GM21576 (cell line): ENCODE measurements at regions not wholly inside any gene's neighbourhood (a gene's known extent, or its start where the extent isn't known, plus 50 kb on each side); places are given as distances from the start of the nearest gene placed in this dataset.

Experiments
- ATAC-seq: cut with Tn5 transposase; IDR thresholded peaks from one replicate; pipeline ENCODE4 v1.9.1; 2021; ENCODE audit warnings: mild to moderate bottlenecking, moderate library complexity; ENCODE audit not compliant: unreplicated experiment

- no peak for ATAC-seq
Observed at GRCh38 chr10:131646551-131647525, 254.0 kb upstream of the PPP2R2D start.

GRCh38 chr10:131647789-131648188, 253.0 kb upstream of the PPP2R2D start:
- no peak for ATAC-seq

- ATAC-seq: no peak
Observed at GRCh38 chr10:131648386-131649020, 252.3 kb upstream of the PPP2R2D start.

- ATAC-seq: no peak
Observed at GRCh38 chr10:131649617-131650016, 251.2 kb upstream of the PPP2R2D start.

GRCh38 chr10:131650169-131650705, 250.6 kb upstream of the PPP2R2D start:
- no peak for ATAC-seq

GRCh38 chr10:131650771-131651673, 249.8 kb upstream of the PPP2R2D start:
- ATAC-seq: no peak

- no peak for ATAC-seq
Observed at GRCh38 chr10:131651674-131652437, 249.0 kb upstream of the PPP2R2D start.

GRCh38 chr10:131652438-131653139, 248.2 kb upstream of the PPP2R2D start:
- ATAC-seq: no peak

GRCh38 chr10:131653140-131653539, 247.7 kb upstream of the PPP2R2D start:
- no peak for ATAC-seq

- no peak for ATAC-seq
Observed at GRCh38 chr10:131653554-131654470, 247.0 kb upstream of the PPP2R2D start.

- no peak for ATAC-seq
Observed at GRCh38 chr10:131654471-131655087, 246.2 kb upstream of the PPP2R2D start.

- no peak for ATAC-seq
Observed at GRCh38 chr10:131655101-131655849, 245.5 kb upstream of the PPP2R2D start.

GRCh38 chr10:131656009-131656408, 244.8 kb upstream of the PPP2R2D start:
- ATAC-seq: no peak

- no peak for ATAC-seq
Observed at GRCh38 chr10:131656431-131656841, 244.4 kb upstream of the PPP2R2D start.

GRCh38 chr10:131657318-131657984, 243.4 kb upstream of the PPP2R2D start:
- no peak for ATAC-seq

GRCh38 chr10:131657985-131658330, 242.8 kb upstream of the PPP2R2D start:
- ATAC-seq: no peak
